HG02981 (cell line): ENCODE measurements at regions not wholly inside any gene's neighbourhood (a gene's known extent, or its start where the extent isn't known, plus 50 kb on each side); places are given as distances from the start of the nearest gene placed in this dataset.
"Not testable (repeated sequence)": the region's sequence is repeated elsewhere in the genome, so short reads cannot be mapped to it uniquely, and the experiment has no call there.

ENCODE experiments used
- ATAC-seq: cut with Tn5 transposase; IDR thresholded peaks from one replicate; pipeline ENCODE4 v1.9.1; 2021; ENCODE audit warnings: mild to moderate bottlenecking, moderate library complexity; ENCODE audit not compliant: unreplicated experiment

GRCh38 chr9:31840702-31841101 is 543.7 kb upstream of the ACO1 start:
- no peak for ATAC-seq

DNA sequence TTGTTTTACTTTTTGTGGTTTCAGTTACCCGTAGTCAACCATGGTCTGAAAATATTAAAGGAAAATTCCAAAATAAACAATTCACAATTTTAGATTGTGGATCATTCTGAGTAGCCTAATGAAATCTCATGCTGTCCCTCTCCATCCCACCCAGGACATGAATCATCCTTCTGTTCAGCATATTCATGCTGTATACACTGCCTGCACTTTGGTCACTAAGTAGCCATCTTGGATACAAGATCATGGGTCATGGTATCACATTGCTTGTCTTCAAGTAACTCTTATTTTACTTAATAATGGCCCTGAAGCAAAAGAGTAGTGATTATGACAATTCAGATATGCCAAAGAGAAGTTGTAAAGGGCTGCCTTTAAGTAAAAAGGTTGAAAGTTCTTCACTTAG is 536.5 kb upstream of the ACO1 start:
- ATAC-seq = no peak

GRCh38 chr9:31848505-31849285 is 535.7 kb upstream of the ACO1 start:
- ATAC-seq = no peak

GRCh38 chr9:31854187-31854586 is 530.3 kb upstream of the ACO1 start:
- no peak for ATAC-seq

- no peak for ATAC-seq
Measured at GRCh38 chr9:31868830-31869229, 515.6 kb upstream of the ACO1 start.

GRCh38 chr9:31870276-31870675 is 514.2 kb upstream of the ACO1 start:
- ATAC-seq = no peak

GRCh38 chr9:31873722-31874121 is 510.7 kb upstream of the ACO1 start:
- no peak for ATAC-seq

DNA sequence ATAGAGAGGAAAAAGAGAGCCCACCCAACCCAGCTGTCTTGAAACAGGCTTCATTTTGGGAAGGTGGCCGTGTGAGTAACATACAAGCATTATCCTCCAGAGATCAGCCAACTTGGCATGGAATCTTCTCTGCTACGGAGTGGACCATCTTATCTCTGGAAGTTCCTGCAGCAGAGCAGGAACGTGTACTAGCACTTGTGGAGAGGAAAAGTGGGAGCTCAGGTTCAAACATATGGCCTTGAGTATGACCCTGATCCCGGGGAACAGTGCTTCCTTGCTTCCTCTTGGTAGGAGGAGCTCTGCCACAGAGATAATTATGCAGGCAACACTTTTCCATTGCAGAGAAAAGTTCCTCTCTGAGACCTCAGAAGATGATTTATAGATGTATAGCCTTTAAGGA is 490.4 kb upstream of the ACO1 start:
- ATAC-seq = no peak

- peak; percentile 84 for ATAC-seq
Measured at GRCh38 chr9:31908158-31908890, 476.1 kb upstream of the ACO1 start.

GRCh38 chr9:31908891-31909480 is 475.5 kb upstream of the ACO1 start:
- peak; percentile 27 for ATAC-seq

GRCh38 chr9:31912636-31913035 is 471.8 kb upstream of the ACO1 start:
- no peak for ATAC-seq

DNA sequence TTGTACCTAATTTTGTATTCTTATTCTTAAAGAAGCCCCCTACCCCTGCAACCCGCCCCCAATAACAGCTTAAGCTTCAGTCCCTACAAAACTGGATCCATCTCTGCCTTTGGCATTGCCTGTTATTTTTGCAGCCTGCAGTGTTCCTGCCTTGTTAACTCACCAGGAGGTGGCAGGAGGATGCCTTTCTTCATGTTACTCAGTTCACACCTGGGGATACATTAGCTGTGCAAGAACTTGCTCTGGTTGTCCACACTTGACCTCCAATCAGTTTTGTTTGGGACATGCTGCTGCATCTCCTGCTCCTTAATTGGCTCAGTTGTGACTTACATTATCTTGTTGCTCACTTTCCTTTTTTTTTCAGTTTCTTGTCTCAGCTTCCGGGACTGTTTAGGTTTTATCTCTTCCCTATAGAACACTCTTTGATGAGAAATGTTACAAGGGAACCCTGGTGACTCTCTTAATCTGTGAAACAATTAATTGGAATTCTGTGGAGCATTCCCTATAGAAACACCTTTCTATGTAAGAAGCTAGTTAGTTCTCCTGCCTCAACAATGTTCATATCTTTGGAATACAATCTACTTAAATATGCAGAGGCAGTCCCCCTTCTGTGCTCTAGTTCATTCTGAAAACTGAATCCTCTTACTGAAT is 467.7 kb upstream of the ACO1 start:
- no peak for ATAC-seq

- not testable (repeated sequence) for ATAC-seq
Measured at GRCh38 chr9:31937737-31938136, 446.7 kb upstream of the ACO1 start.

DNA sequence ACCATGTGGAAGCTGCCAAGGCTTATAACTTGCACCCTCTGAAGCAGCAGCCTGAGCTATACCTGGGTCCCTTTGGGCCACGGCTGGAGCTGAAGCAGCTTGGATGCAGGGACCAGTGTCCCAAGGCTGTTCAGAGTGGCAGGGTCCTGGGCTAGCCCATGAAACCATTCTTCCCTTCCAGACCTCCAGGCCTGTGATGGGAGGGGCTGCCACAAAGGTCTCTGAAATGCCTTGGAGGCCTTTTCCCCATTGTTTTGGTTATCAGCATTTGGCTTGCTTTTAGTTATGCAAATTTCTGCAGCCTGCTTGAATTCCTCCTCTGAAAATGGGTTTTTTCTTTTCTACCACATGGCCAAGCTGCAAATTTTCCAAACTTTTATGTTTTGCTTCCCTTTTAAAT is 433.7 kb upstream of the ACO1 start:
- no peak for ATAC-seq

DNA sequence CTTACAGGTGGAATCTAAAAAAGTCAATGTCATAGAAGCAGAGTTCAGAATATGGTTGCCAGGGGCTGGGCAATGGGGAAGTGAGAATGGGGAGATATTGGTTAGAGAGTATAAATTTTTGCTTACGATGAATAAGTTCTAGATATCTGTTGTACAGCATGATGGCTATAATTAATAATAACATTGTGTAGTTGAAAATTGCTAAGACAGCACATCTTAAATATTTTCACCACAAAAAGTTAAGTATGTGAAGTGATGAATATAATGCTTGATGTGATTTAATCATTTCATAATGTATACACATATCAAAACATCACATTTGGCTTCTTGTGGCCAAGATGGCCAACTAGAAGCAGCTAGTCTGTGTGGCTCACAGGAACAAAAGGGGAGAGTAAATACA is 425.9 kb upstream of the ACO1 start:
- no peak for ATAC-seq

DNA sequence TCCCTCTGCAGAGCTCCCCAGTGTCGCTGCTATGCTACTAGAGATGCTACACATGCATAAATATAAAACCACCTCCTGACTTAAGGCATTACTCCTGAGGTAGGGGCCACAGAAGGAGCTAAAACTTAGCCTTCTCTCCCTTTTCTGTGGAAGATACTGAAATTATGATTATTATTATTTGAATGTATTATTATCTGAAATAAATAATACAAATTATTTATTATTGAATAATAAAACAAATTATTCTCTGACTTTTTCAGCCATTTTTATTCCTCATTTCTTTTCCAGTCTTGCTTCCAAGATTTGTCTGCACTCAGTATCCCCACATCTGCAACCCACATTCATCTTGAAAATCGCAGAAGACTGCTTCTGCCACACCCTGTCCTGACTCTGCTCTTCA is 414.9 kb upstream of the ACO1 start:
- no peak for ATAC-seq

- ATAC-seq = no peak
Measured at GRCh38 chr9:31983895-31984294, 400.5 kb upstream of the ACO1 start.

- ATAC-seq = no peak
Measured at GRCh38 chr9:31996331-31996730, 388.1 kb upstream of the ACO1 start.

DNA sequence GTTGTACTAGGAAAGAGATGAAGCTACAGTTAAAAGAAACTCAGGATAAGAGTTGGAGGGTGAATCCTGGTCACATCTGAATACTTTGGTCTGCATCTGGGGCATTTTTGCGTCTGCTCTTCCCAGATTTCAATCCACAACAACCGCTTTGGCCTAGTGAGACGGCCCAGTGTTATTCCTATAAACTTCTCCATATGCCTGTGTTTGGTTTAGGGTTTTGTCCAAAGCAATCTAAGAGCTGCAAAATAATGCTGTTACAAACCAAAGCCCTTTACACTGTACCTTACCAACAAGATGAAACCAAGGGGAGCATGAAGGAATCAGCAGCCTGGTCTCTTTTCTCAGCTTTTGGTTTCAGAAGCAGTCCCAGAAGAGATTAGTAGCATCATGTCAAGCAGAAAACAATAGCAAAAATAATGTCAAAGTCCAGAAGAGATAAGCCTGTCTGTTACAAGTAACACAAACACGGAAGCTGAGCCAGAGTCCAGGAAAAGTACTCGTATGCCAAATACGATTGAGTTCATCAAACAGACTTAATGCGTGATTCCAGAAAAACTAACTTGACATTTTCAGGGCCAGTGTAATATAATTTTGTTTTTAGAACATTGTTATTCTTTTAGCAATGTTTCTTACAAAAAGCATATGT is 379.9 kb upstream of the ACO1 start:
- ATAC-seq = no peak

GRCh38 chr9:32010322-32010721 is 374.1 kb upstream of the ACO1 start:
- no peak for ATAC-seq

- no peak for ATAC-seq
Measured at GRCh38 chr9:32011049-32011448, 373.4 kb upstream of the ACO1 start.
